ENCODE measurements at regions not wholly inside any gene's neighbourhood (a gene's known extent, or its start where the extent isn't known, plus 50 kb on each side); places are given as distances from the start of the nearest gene placed in this dataset.

GRCh38 chr4:128565565-128566186, 243.8 kb upstream of the JADE1 start:
- Mint-ChIP-seq H3K27me3 (ENCODE audit: low read depth) (no peaks in the 10 kb centered on the region), H3K9me3 (no peaks in the 10 kb centered on the region), H3K27ac (peak overlapping the region; percentile 28), H3K36me3 (no peaks in the 10 kb centered on the region), H3K4me3 (no peak overlapping the region), H3K4me1 (peaks cover 63% of the 10 kb centered on the region)
- DNase-seq (ENCODE audit: low spot score in 2 of 2, unreplicated experiment in 2 of 2), result peak in 1 of 2 experiments; percentile 42
- TF ChIP-seq CTCF (IDR thresholded peaks at IDR 0.05; ENCODE audit: unreplicated experiment), result no peak

GRCh38 chr4:128565054-128565453, 244.4 kb upstream of the JADE1 start:
- Mint-ChIP-seq H3K4me1 (peaks cover 58% of the 10 kb centered on the region), H3K27ac (no peak overlapping the region), H3K27me3 (ENCODE audit: low read depth) (no peaks in the 10 kb centered on the region), H3K36me3 (no peaks in the 10 kb centered on the region), H3K9me3 (no peaks in the 10 kb centered on the region), H3K4me3 (no peak overlapping the region)
- no peak for DNase-seq (ENCODE audit: low spot score in 2 of 2, unreplicated experiment in 2 of 2)
- no peak for TF ChIP-seq CTCF (IDR thresholded peaks at IDR 0.05; ENCODE audit: unreplicated experiment)

- no peak for TF ChIP-seq CTCF (IDR thresholded peaks at IDR 0.05; ENCODE audit: unreplicated experiment)
- Mint-ChIP-seq H3K36me3 (no peaks in the 10 kb centered on the region), H3K9me3 (no peaks in the 10 kb centered on the region), H3K4me1 (peaks cover 53% of the 10 kb centered on the region), H3K4me3 (no peak overlapping the region), H3K27me3 (ENCODE audit: low read depth) (no peaks in the 10 kb centered on the region), H3K27ac (peak overlapping the region; percentile 42)
- no peak for DNase-seq (ENCODE audit: low spot score in 2 of 2, unreplicated experiment in 2 of 2)
These were observed 245.3 kb upstream of the JADE1 start for GRCh38 chr4:128564081-128564630.

- no peak for TF ChIP-seq CTCF (IDR thresholded peaks at IDR 0.05; ENCODE audit: unreplicated experiment)
- peaks cover 36% of the 10 kb centered on the region for H3K4me1 Mint-ChIP-seq
- H3K36me3 Mint-ChIP-seq, result no peaks in the 10 kb centered on the region
- DNase-seq (ENCODE audit: low spot score in 2 of 2, unreplicated experiment in 2 of 2), result no peak
- no peak overlapping the region for H3K4me3 Mint-ChIP-seq
- no peaks in the 10 kb centered on the region for H3K27me3 Mint-ChIP-seq (ENCODE audit: low read depth)
- peak overlapping the region; percentile 25 for H3K27ac Mint-ChIP-seq
- H3K9me3 Mint-ChIP-seq, result no peaks in the 10 kb centered on the region
These were observed 248.6 kb upstream of the JADE1 start for GRCh38 chr4:128560754-128561495.

GRCh38 chr4:128558896-128559679, 250.4 kb upstream of the JADE1 start:
- H3K4me3 Mint-ChIP-seq, result no peak overlapping the region
- DNase-seq (ENCODE audit: low spot score in 2 of 2, unreplicated experiment in 2 of 2), result no peak

More at GRCh38 chr4:128558896-128559679, 250.4 kb upstream of the JADE1 start:
- Mint-ChIP-seq H3K27me3 (ENCODE audit: low read depth) (no peaks in the 10 kb centered on the region), H3K27ac (peak overlapping the region; percentile 81), H3K36me3 (no peaks in the 10 kb centered on the region), H3K9me3 (no peaks in the 10 kb centered on the region), H3K4me1 (peaks cover 29% of the 10 kb centered on the region)
- no peak for TF ChIP-seq CTCF (IDR thresholded peaks at IDR 0.05; ENCODE audit: unreplicated experiment)

Data from mesothelial cell of epicardium (in vitro differentiated cells).